SU-DHL-6 (cell line): ENCODE measurements at regions not wholly inside any gene's neighbourhood (a gene's known extent, or its start where the extent isn't known, plus 50 kb on each side); places are given as distances from the start of the nearest gene placed in this dataset.

ENCODE experiments used
- H2AFZ ChIP-seq: fragments of 200-600 bp; sonication (generic); 2 replicates; pipeline ENCODE4 v1.6.1; 2014; ENCODE audit warnings: low read depth, mild to moderate bottlenecking, moderate library complexity, mixed read lengths, antibody characterized with exemption, low read length; ENCODE audit not compliant: severe bottlenecking
- H3F3A ChIP-seq: fragments of 200-600 bp; shearing (Covaris generic); 2 replicates; pipeline ENCODE4 v1.6.0; 2016; ENCODE audit warnings: antibody characterized with exemption, mild to moderate bottlenecking; ENCODE audit not compliant: insufficient read depth
- H3K27ac ChIP-seq: fragments of 200-600 bp; sonication (generic); 2 replicates; pipeline ENCODE4 v1.5.1; 2016; ENCODE audit warnings: low read depth, mild to moderate bottlenecking, low read length, moderate library complexity, mixed read lengths
- H3K27me3 ChIP-seq: fragments of 200-600 bp; sonication (generic), shearing (Covaris generic); 2 replicates; pipeline ENCODE4 v1.6.0; 2014; ENCODE audit warnings: mild to moderate bottlenecking, low read length
- H3K36me3 ChIP-seq: fragments of 200-600 bp; sonication (generic); 2 replicates; pipeline ENCODE4 v1.6.1; 2014; ENCODE audit warnings: mild to moderate bottlenecking, low read length, mixed read lengths
- H3K4me2 ChIP-seq: fragments of 300-600, 200-600 bp; shearing (Covaris generic), sonication (generic); 2 replicates; pipeline ENCODE4 v1.6.0; 2014; ENCODE audit warnings: low read length, low read depth, mild to moderate bottlenecking; ENCODE audit not compliant: poor library complexity, severe bottlenecking
- H3K4me3 ChIP-seq: fragments of 200-600 bp; sonication (generic); 2 replicates; pipeline ENCODE4 v1.5.1; 2014; ENCODE audit warnings: antibody characterized with exemption, low read length, mild to moderate bottlenecking, mixed read lengths; ENCODE audit not compliant: insufficient read depth, poor library complexity, severe bottlenecking
- H3K79me2 ChIP-seq: fragments of 200-600 bp; sonication (generic); 2 replicates; pipeline ENCODE4 v1.6.1; 2014; ENCODE audit warnings: mild to moderate bottlenecking, low read length, moderate library complexity; ENCODE audit not compliant: insufficient read depth
- H3K9ac ChIP-seq: fragments of 200-600 bp; sonication (generic); 2 replicates; pipeline ENCODE4 v1.7.0; 2014; ENCODE audit warnings: mild to moderate bottlenecking, low read length
- H3K9me2 ChIP-seq: fragments of 200-600 bp; sonication (generic); replicated peaks from 2 replicates; pipeline ENCODE4 v1.6.1; 2014; ENCODE audit warnings: low read length; ENCODE audit not compliant: insufficient read depth
- H3K9me3 ChIP-seq: fragments of 200-600 bp; sonication (generic); 2 replicates; pipeline ENCODE4 v1.6.1; 2014; ENCODE audit warnings: low read length, mixed read lengths; ENCODE audit not compliant: insufficient read depth
- H4K20me1 ChIP-seq: fragments of 200-600 bp; sonication (generic); 2 replicates; pipeline ENCODE4 v1.6.1; 2014; ENCODE audit warnings: low read depth, mild to moderate bottlenecking, antibody characterized with exemption, low read length, moderate library complexity, mixed read lengths
- EZH2phosphoT487 ChIP-seq: fragments of 200-600 bp; sonication (generic), shearing (Covaris generic); conservative IDR thresholded peaks from 2 replicates; pipeline ENCODE4 v1.6.1; 2018; ENCODE audit warnings: mild to moderate bottlenecking, antibody characterized with exemption, low read length, moderate library complexity, mixed read lengths
- TF ChIP-seq, protein P1 (sequence below): fragments of 200-600 bp; sonication (generic); IDR thresholded peaks from one replicate; pipeline ENCODE4 v1.5.1; 2017; ENCODE audit warnings: antibody characterized with exemption, mild to moderate bottlenecking, low read length, moderate library complexity; ENCODE audit not compliant: insufficient read depth, poor library complexity, severe bottlenecking

GRCh38 chr21:20276377-20276776 lies 721.8 kb upstream of the NCAM2 start:
- no peak for TF ChIP-seq EZH2phosphoT487
- TF ChIP-seq, protein P1, sequence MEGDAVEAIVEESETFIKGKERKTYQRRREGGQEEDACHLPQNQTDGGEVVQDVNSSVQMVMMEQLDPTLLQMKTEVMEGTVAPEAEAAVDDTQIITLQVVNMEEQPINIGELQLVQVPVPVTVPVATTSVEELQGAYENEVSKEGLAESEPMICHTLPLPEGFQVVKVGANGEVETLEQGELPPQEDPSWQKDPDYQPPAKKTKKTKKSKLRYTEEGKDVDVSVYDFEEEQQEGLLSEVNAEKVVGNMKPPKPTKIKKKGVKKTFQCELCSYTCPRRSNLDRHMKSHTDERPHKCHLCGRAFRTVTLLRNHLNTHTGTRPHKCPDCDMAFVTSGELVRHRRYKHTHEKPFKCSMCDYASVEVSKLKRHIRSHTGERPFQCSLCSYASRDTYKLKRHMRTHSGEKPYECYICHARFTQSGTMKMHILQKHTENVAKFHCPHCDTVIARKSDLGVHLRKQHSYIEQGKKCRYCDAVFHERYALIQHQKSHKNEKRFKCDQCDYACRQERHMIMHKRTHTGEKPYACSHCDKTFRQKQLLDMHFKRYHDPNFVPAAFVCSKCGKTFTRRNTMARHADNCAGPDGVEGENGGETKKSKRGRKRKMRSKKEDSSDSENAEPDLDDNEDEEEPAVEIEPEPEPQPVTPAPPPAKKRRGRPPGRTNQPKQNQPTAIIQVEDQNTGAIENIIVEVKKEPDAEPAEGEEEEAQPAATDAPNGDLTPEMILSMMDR, result no peak
- H3K9me3 ChIP-seq, result no peaks in the 10 kb centered on the region
- H4K20me1 ChIP-seq, result no peaks in the 10 kb centered on the region
- no peak overlapping the region for H3K9ac ChIP-seq
- no peaks in the 10 kb centered on the region for H3K27me3 ChIP-seq
- H3K4me3 ChIP-seq, result no peak overlapping the region
- no peak overlapping the region for H3K27ac ChIP-seq
- no peak overlapping the region for H2AFZ ChIP-seq
- H3K9me2 ChIP-seq, result no peaks in the 10 kb centered on the region
- H3K4me2 ChIP-seq, result no peak overlapping the region
- no peaks in the 10 kb centered on the region for H3F3A ChIP-seq
- no peaks in the 10 kb centered on the region for H3K79me2 ChIP-seq
- no peaks in the 10 kb centered on the region for H3K36me3 ChIP-seq

DNA sequence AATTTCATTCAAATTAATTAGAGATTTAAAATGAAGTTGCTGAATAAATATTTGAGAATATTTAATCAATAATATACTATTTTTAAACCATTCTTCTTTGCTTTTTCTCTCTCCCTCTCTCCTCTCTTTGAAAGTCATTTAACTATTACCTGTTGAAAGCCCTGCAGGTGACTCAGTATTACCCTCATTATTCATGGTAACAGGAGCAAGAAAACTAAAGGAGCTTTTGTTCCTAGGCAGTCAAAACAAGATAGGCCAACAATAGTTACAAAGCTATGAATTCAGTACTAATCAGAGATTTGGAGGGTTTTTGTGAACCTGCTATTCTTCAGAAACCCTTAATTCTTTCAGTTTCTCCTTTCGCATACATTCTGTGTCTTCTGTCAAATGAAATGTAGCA lies 721.3 kb upstream of the NCAM2 start:
- Histone ChIP-seq H3K4me2 (no peak overlapping the region), H3K9ac (no peak overlapping the region), H4K20me1 (no peaks in the 10 kb centered on the region), H3K9me2 (no peaks in the 10 kb centered on the region), H3K9me3 (no peaks in the 10 kb centered on the region), H3K79me2 (no peaks in the 10 kb centered on the region), H2AFZ (peak overlapping the region; percentile 83), H3K27me3 (no peaks in the 10 kb centered on the region), H3F3A (no peaks in the 10 kb centered on the region), H3K4me3 (no peak overlapping the region), H3K27ac (no peak overlapping the region), H3K36me3 (no peaks in the 10 kb centered on the region)
- no peak for TF ChIP-seq EZH2phosphoT487
- TF ChIP-seq, protein P1, result no peak

DNA sequence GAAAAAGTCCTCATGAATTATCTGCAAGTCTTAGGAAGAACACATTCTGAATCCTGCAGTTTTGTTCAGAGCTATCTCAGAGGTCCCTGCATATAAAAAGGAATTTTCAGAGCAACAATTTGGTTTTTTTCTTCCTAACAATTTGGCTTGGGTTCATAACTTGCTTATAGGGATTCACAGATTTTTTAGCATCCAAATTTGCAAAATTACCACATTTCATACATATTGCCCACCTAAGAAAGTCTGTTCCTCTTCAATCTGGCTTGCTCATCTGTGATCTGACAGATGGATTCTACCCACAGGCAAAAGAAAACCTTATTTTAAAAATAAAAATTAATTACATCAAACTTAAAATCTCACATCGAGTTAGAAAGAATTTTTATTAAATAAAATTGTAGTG lies 714.4 kb upstream of the NCAM2 start:
- no peaks in the 10 kb centered on the region for H3K9me3 ChIP-seq
- H3F3A ChIP-seq, result no peaks in the 10 kb centered on the region
- H3K36me3 ChIP-seq, result no peaks in the 10 kb centered on the region
- TF ChIP-seq, protein P1, result no peak
- TF ChIP-seq EZH2phosphoT487, result no peak
- no peak overlapping the region for H3K9ac ChIP-seq
- H3K4me2 ChIP-seq, result no peak overlapping the region
- H2AFZ ChIP-seq, result no peak overlapping the region
- no peaks in the 10 kb centered on the region for H3K27me3 ChIP-seq
- no peak overlapping the region for H3K4me3 ChIP-seq
- no peaks in the 10 kb centered on the region for H3K79me2 ChIP-seq
- no peak overlapping the region for H3K27ac ChIP-seq
- H4K20me1 ChIP-seq, result no peaks in the 10 kb centered on the region
- no peaks in the 10 kb centered on the region for H3K9me2 ChIP-seq
